Activated naive CD8-positive, alpha-beta T cell treated with anti-CD3 and anti-CD28 coated beads, Interleukin-2, amount 10 ng/mL, durations not matched to agents 7 days and 5 days (primary cell): ENCODE measurements at regions not wholly inside any gene's neighbourhood (a gene's known extent, or its start where the extent isn't known, plus 50 kb on each side); places are given as distances from the start of the nearest gene placed in this dataset.

Experiments used
- ATAC-seq: fragments of 150-1000 bp; cut with Tn5 transposase; one replicate; pipeline ENCODE4 v1.10.0; 2021; ENCODE audit warnings: low read depth, moderate library complexity
- POLR2A ChIA-PET: fragments of 350-600 bp; sonication (Branson Sonifier 250); formaldehyde crosslinking; loops from one replicate; lab custom pipeline; 2021; ENCODE audit warnings: antibody characterized with exemption; lab: Charles Lee
- DNase-seq: peaks from one replicate; pipeline ENCODE4 v3.0.0; 2021
- H3K27ac Mint-ChIP-seq: one replicate; pipeline ENCODE4 v1.8.0; 2022; ENCODE audit warnings: mild to moderate bottlenecking, mixed read lengths
- H3K27me3 Mint-ChIP-seq: one replicate; pipeline ENCODE4 v1.8.0; 2022; ENCODE audit warnings: mild to moderate bottlenecking, moderate library complexity, mixed read lengths
- H3K36me3 Mint-ChIP-seq: one replicate; pipeline ENCODE4 v1.8.0; 2021; ENCODE audit warnings: mild to moderate bottlenecking, mixed read lengths
- H3K4me1 Mint-ChIP-seq: one replicate; pipeline ENCODE4 v1.8.0; 2021; ENCODE audit warnings: mixed read lengths
- H3K4me3 Mint-ChIP-seq: one replicate; pipeline ENCODE4 v1.8.0; 2022; ENCODE audit warnings: mild to moderate bottlenecking, moderate library complexity, mixed read lengths
- H3K9me3 Mint-ChIP-seq: one replicate; pipeline ENCODE4 v1.8.0; 2021; ENCODE audit warnings: mixed read lengths

GRCh38 chr5:44909004-44909403 lies 100.3 kb downstream of the MRPS30 start:
- ATAC-seq: no peak
- no peaks in the 10 kb centered on the region for H3K36me3 Mint-ChIP-seq
- no peak overlapping the region for H3K4me3 Mint-ChIP-seq
- H3K27me3 Mint-ChIP-seq: peaks cover 2% of the 10 kb centered on the region
- H3K27ac Mint-ChIP-seq: no peak overlapping the region
- H3K4me1 Mint-ChIP-seq: no peaks in the 10 kb centered on the region
- H3K9me3 Mint-ChIP-seq: no peaks in the 10 kb centered on the region
- no peak for DNase-seq
- POLR2A ChIA-PET: no interaction called here

GRCh38 chr5:44911501-44911900 lies 102.8 kb downstream of the MRPS30 start:
- Mint-ChIP-seq H3K27me3 (no peaks in the 10 kb centered on the region), H3K36me3 (no peaks in the 10 kb centered on the region), H3K4me3 (no peak overlapping the region), H3K4me1 (no peaks in the 10 kb centered on the region), H3K27ac (no peak overlapping the region), H3K9me3 (peaks cover 2% of the 10 kb centered on the region)
- POLR2A ChIA-PET: no interaction called here
- DNase-seq (no peak), ATAC-seq (no peak)

GRCh38 chr5:44914221-44914620 lies 105.5 kb downstream of the MRPS30 start:
- H3K27ac Mint-ChIP-seq: no peak overlapping the region
- POLR2A ChIA-PET: no interaction called here
- no peaks in the 10 kb centered on the region for H3K27me3 Mint-ChIP-seq
- DNase-seq: no peak
- no peak for ATAC-seq
- peaks cover 3% of the 10 kb centered on the region for H3K9me3 Mint-ChIP-seq
- H3K4me1 Mint-ChIP-seq: no peaks in the 10 kb centered on the region
- no peak overlapping the region for H3K4me3 Mint-ChIP-seq
- no peaks in the 10 kb centered on the region for H3K36me3 Mint-ChIP-seq

GRCh38 chr5:44919560-44919959 lies 110.8 kb downstream of the MRPS30 start:
- no peaks in the 10 kb centered on the region for H3K27me3 Mint-ChIP-seq
- no peaks in the 10 kb centered on the region for H3K4me1 Mint-ChIP-seq
- H3K9me3 Mint-ChIP-seq: peaks cover 6% of the 10 kb centered on the region
- POLR2A ChIA-PET: no interaction called here
- DNase-seq (no peak), ATAC-seq (no peak)
- H3K27ac Mint-ChIP-seq: no peak overlapping the region
- no peak overlapping the region for H3K4me3 Mint-ChIP-seq
- no peaks in the 10 kb centered on the region for H3K36me3 Mint-ChIP-seq

GRCh38 chr5:44927115-44927733 lies 118.5 kb downstream of the MRPS30 start:
- H3K4me1 Mint-ChIP-seq: no peaks in the 10 kb centered on the region
- no peaks in the 10 kb centered on the region for H3K36me3 Mint-ChIP-seq
- DNase-seq (no peak), ATAC-seq (no peak)
- POLR2A ChIA-PET: no interaction called here
- no peak overlapping the region for H3K4me3 Mint-ChIP-seq
- peaks cover 1% of the 10 kb centered on the region for H3K27me3 Mint-ChIP-seq
- peaks cover 1% of the 10 kb centered on the region for H3K9me3 Mint-ChIP-seq
- H3K27ac Mint-ChIP-seq: no peak overlapping the region

- ATAC-seq (no peak), DNase-seq (no peak)
- no peaks in the 10 kb centered on the region for H3K36me3 Mint-ChIP-seq
- no peaks in the 10 kb centered on the region for H3K9me3 Mint-ChIP-seq
- peaks cover 1% of the 10 kb centered on the region for H3K27me3 Mint-ChIP-seq
- H3K27ac Mint-ChIP-seq: no peak overlapping the region
- POLR2A ChIA-PET: no interaction called here
- no peak overlapping the region for H3K4me3 Mint-ChIP-seq
- H3K4me1 Mint-ChIP-seq: peaks cover 2% of the 10 kb centered on the region
Observed at GRCh38 chr5:44932922-44933585, 124.3 kb downstream of the MRPS30 start.

GRCh38 chr5:44933686-44934085 lies 124.9 kb downstream of the MRPS30 start:
- Mint-ChIP-seq H3K4me1 (peaks cover 2% of the 10 kb centered on the region), H3K27ac (no peak overlapping the region), H3K27me3 (peaks cover 1% of the 10 kb centered on the region), H3K9me3 (no peaks in the 10 kb centered on the region), H3K36me3 (no peaks in the 10 kb centered on the region), H3K4me3 (no peak overlapping the region)
- no peak for ATAC-seq
- POLR2A ChIA-PET: no interaction called here
- DNase-seq: no peak

GRCh38 chr5:44935262-44935661 lies 126.5 kb downstream of the MRPS30 start:
- H3K36me3 Mint-ChIP-seq: no peaks in the 10 kb centered on the region
- POLR2A ChIA-PET: no interaction called here
- peaks cover 6% of the 10 kb centered on the region for H3K9me3 Mint-ChIP-seq
- ATAC-seq (no peak), DNase-seq (no peak)
- H3K27me3 Mint-ChIP-seq: peaks cover 1% of the 10 kb centered on the region
- H3K4me3 Mint-ChIP-seq: no peak overlapping the region
- H3K27ac Mint-ChIP-seq: no peak overlapping the region
- H3K4me1 Mint-ChIP-seq: peaks cover 2% of the 10 kb centered on the region

- no peak for DNase-seq
- Mint-ChIP-seq H3K36me3 (no peaks in the 10 kb centered on the region), H3K4me3 (no peak overlapping the region), H3K4me1 (peaks cover 2% of the 10 kb centered on the region), H3K27ac (no peak overlapping the region), H3K27me3 (peaks cover 1% of the 10 kb centered on the region), H3K9me3 (peaks cover 8% of the 10 kb centered on the region)
- POLR2A ChIA-PET: no interaction called here
- no peak for ATAC-seq
Observed at GRCh38 chr5:44935871-44936270, 127.1 kb downstream of the MRPS30 start.

GRCh38 chr5:44942524-44943001 lies 133.8 kb downstream of the MRPS30 start:
- Mint-ChIP-seq H3K27me3 (no peaks in the 10 kb centered on the region), H3K4me3 (no peak overlapping the region), H3K9me3 (peaks cover 8% of the 10 kb centered on the region), H3K36me3 (no peaks in the 10 kb centered on the region), H3K27ac (no peak overlapping the region), H3K4me1 (no peaks in the 10 kb centered on the region)
- POLR2A ChIA-PET: no interaction called here
- DNase-seq (no peak), ATAC-seq (no peak)

- Mint-ChIP-seq H3K36me3 (no peaks in the 10 kb centered on the region), H3K4me3 (no peak overlapping the region), H3K4me1 (no peaks in the 10 kb centered on the region), H3K9me3 (peaks cover 8% of the 10 kb centered on the region), H3K27me3 (no peaks in the 10 kb centered on the region), H3K27ac (no peak overlapping the region)
- no peak for ATAC-seq
- POLR2A ChIA-PET: no interaction called here
- DNase-seq: no peak
Observed at GRCh38 chr5:44943647-44944046, 134.9 kb downstream of the MRPS30 start.

- ATAC-seq (no peak), DNase-seq (no peak)
- no peak overlapping the region for H3K27ac Mint-ChIP-seq
- H3K27me3 Mint-ChIP-seq: no peaks in the 10 kb centered on the region
- POLR2A ChIA-PET: no interaction called here
- H3K4me3 Mint-ChIP-seq: no peak overlapping the region
- H3K36me3 Mint-ChIP-seq: no peaks in the 10 kb centered on the region
- peaks cover under 1% of the 10 kb centered on the region for H3K9me3 Mint-ChIP-seq
- no peaks in the 10 kb centered on the region for H3K4me1 Mint-ChIP-seq
Observed at GRCh38 chr5:44945743-44946142, 137.0 kb downstream of the MRPS30 start.

- H3K36me3 Mint-ChIP-seq: no peaks in the 10 kb centered on the region
- DNase-seq (no peak), ATAC-seq (no peak)
- H3K27me3 Mint-ChIP-seq: no peaks in the 10 kb centered on the region
- H3K27ac Mint-ChIP-seq: no peak overlapping the region
- no peaks in the 10 kb centered on the region for H3K4me1 Mint-ChIP-seq
- H3K4me3 Mint-ChIP-seq: no peak overlapping the region
- POLR2A ChIA-PET: no interaction called here
- no peaks in the 10 kb centered on the region for H3K9me3 Mint-ChIP-seq
Observed at GRCh38 chr5:44949687-44950086, 140.9 kb downstream of the MRPS30 start.

GRCh38 chr5:44951371-44951770 lies 142.6 kb downstream of the MRPS30 start:
- Mint-ChIP-seq H3K9me3 (no peaks in the 10 kb centered on the region), H3K27me3 (no peaks in the 10 kb centered on the region), H3K4me3 (no peak overlapping the region), H3K36me3 (no peaks in the 10 kb centered on the region), H3K4me1 (no peaks in the 10 kb centered on the region), H3K27ac (no peak overlapping the region)
- ATAC-seq (no peak), DNase-seq (no peak)
- POLR2A ChIA-PET: no interaction called here
